Vagina (tissue), 2 donors: ENCODE measurements at regions not wholly inside any gene's neighbourhood (a gene's known extent, or its start where the extent isn't known, plus 50 kb on each side); places are given as distances from the start of the nearest gene placed in this dataset.

ENCODE experiments used
- POLR2A ChIP-seq, 2 donors: fragments of 450-650 bp; IDR thresholded peaks; one replicate each; pipeline ENCODE4 v1.6.1; 2017; ENCODE audit warnings: antibody characterized with exemption in 2 of 2, mild to moderate bottlenecking in 2 of 2, moderate library complexity in 2 of 2
- POLR2AphosphoS5 ChIP-seq, 2 donors: sonication (generic); formaldehyde crosslinking; IDR thresholded peaks; one replicate each; pipeline ENCODE4 v1.9.0; 2017; ENCODE audit warnings: antibody characterized with exemption in 2 of 2, mild to moderate bottlenecking in 2 of 2, low read depth in 1 of 2; ENCODE audit not compliant: insufficient read depth in 1 of 2
- TF ChIP-seq, protein P1 (sequence below), 3 experiments: fragments of 450-650 bp in 2 of 3; fragments of 200-600 bp in 1 of 3; sonication (generic) in 1 of 3; IDR thresholded peaks; one replicate each; pipeline ENCODE4 v1.5.1; 2017 to 2019; ENCODE audit warnings: antibody characterized with exemption in 3 of 3, mild to moderate bottlenecking in 2 of 3, moderate library complexity in 2 of 3

DNA sequence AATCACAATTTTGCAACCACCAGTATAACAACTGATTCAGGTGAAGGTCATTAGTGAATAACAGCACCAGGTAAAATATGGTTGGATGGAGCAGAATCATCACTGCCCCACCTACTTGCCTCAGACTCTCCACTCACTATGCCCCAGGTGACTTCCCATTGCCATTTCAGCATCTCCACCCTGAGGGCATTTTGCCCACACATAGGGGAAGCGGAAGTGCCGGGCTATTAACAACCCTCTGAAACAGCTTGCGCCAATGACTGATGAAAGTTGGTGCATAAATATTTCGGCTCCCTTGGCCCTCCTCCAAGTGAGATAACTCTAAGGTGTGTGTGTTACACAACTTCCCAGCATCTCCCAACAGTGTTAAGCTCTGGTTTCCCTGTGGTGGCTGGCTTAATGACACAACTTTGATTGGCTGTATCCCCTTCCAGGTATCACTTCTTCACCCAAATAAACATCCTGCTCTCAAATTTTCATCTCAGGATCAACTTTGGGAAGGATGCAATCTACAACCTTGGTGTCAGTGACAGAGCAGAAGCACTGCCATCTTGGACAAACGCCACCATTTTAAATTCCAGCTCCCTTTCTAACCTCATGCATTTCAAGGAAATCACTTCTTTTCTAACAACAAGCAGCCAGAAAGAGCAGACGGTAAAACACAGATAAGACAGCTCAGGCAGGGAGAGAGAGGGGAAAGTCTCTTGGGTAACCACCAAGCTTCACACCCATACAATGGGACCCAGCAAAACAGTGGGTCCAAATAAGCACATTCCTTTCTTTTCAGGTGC, 73.6 kb upstream of the PPP2R5C start:
- TF ChIP-seq POLR2A (IDR thresholded peaks at IDR 0.05) (no peak), POLR2AphosphoS5 (IDR thresholded peaks at IDR 0.05; ENCODE audit: insufficient read depth in 1 of 2, low read depth in 1 of 2) (no peak)
- TF ChIP-seq, protein P1, sequence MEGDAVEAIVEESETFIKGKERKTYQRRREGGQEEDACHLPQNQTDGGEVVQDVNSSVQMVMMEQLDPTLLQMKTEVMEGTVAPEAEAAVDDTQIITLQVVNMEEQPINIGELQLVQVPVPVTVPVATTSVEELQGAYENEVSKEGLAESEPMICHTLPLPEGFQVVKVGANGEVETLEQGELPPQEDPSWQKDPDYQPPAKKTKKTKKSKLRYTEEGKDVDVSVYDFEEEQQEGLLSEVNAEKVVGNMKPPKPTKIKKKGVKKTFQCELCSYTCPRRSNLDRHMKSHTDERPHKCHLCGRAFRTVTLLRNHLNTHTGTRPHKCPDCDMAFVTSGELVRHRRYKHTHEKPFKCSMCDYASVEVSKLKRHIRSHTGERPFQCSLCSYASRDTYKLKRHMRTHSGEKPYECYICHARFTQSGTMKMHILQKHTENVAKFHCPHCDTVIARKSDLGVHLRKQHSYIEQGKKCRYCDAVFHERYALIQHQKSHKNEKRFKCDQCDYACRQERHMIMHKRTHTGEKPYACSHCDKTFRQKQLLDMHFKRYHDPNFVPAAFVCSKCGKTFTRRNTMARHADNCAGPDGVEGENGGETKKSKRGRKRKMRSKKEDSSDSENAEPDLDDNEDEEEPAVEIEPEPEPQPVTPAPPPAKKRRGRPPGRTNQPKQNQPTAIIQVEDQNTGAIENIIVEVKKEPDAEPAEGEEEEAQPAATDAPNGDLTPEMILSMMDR (IDR thresholded peaks at IDR 0.05): no peak
